CD4-positive, alpha-beta T cell treated with Interleukin-12 subunit alpha and Interleukin-12 subunit beta, for 1 hour (primary cell): ENCODE measurements at regions not wholly inside any gene's neighbourhood (a gene's known extent, or its start where the extent isn't known, plus 50 kb on each side); places are given as distances from the start of the nearest gene placed in this dataset.

Source experiments
- DNase-seq: peaks from one replicate; pipeline ENCODE4 v3.0.0-alpha.2; 2020

DNA sequence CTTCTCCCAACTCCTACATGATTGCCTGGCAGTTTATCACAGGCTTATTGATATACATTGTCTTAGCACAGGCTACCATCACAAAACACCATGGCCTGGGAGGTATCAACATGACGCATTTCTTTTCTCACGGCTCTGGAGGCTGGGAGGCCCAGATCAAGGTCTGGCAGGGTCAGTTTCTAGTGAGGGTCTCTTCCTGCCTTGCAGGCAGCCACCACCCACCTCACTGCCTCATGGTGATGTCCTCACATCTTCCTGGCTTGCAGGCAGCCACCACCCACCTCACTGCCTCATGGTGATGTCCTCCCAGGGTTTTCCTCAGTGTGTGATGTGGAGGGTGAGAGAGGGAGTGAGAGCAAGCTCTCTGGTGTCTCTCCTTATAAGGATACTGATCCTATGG is 599.3 kb upstream of the MKI67 start:
- DNase-seq: no peak

DNA sequence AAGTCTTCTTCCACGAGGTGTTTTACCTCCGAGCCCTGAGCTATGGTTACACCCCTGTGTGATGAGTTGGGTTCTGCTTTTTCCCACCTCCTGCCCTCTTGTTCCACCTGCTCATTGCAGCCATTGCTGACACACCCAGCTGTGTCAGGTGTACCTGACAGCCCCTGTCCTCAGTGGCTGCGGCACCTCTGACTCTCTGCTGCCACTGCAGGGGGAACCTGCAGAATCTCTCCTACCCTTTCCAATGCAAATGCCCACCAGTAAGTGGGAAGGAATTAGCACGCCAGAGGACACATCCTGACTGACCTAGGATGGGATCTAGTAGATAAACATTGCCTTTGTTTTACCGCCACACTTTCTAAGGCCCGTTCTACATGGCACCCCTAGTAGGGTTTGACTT is 600.9 kb upstream of the MKI67 start:
- DNase-seq: no peak

GRCh38 chr10:128729910-128730420 is 603.7 kb upstream of the MKI67 start:
- no peak for DNase-seq

DNA sequence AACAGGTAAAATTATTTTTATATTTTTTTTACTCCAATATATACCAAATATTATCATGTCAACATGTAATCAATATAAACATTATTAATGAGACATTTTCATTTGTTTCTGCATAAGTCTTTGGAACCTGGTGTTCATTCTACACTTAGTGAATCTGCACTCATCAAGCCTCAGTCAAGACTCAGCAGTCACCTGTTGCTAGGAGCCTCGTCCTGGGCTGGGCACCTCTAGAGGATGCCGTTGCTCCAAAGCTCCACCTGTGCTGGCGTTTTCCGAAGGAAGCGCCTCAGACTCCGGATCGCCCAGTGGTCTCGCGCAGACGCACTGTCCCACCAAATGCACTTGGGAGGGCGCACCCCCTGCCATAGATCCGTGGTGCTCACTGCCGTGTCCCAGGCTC is 604.7 kb upstream of the MKI67 start:
- DNase-seq: no peak

DNA sequence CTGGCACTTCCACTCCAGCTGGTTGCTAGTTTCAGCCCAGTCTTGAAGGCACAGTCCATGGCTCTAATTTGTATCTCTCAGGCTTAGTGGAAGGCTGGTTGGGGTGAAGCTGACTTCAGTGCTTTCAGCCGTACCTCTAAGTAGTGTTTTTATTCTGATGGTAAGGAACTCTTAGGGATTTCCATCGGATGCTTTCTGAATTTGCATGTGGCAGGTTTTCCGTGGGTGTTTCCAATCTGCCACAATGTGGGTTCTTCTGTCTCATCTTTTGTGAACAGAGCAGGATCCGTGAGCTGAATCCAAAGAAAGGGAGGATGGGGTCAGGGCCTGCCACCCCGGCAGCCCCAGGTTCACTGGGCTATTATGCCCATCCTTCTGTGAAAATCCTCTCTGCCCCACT is 607.9 kb upstream of the MKI67 start:
- no peak for DNase-seq

DNA sequence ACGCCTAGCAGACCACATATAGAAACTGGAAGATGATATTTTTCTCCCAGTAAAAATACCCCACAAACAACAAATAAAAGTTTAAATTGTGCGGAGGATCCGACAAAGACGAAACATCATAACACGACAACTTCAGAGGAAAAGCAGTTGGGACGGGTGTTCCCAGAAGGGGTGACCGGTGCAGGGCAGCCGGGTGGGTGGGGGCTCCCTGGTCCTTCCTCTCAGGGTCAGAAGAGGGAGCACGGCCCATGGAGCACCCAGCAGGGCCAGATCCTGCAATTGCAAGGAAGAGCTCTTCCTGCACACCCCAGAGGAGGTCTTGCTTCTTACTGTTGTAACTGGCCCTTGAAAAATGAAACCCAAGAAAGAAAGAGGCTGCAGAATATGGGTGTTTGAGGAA is 608.5 kb upstream of the MKI67 start:
- no peak for DNase-seq

DNA sequence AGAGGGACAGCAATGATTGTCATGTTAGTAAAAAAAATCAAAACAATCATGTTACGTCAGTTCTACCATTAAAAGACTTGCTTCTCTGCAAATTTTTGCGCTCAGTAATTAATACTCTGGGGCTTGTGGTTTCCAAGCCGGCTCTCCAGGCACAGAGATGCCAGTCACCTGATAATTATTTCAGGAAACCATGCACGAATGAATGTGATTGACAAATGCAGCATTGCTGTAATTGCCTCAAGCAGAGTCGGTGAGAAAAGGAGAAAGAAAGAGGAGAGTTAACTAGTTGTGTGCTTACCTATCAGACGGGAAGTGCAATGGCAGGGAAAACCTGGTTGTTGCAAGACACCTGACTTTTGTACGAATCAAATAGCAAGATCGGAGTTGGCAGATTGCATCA is 609.8 kb upstream of the MKI67 start:
- DNase-seq: no peak

DNA sequence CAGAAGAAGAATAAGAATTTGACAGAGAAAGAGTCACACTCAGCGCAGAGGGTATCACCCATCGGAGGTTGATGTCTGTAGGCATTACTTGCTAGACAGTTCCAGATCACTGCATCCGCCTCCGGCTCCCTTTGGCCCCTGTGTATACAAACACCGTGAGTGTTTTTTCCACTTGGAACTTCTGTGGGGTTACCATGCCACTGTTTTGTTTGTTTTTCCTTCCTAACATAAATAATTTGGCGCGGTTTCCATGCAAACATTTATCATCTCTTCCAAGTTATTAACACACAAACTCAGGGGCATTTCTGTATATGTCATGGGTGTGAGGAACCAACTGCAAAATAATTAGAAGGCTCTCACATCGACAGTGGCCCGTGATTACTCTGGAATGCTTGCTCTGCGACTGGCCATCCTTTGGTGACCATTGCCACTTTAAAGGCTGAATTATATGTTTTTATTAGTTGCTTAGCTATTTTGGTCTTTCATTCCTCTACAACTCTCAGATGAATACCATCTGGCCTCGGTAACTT is 612.2 kb upstream of the MKI67 start:
- DNase-seq: no peak

GRCh38 chr10:128739930-128740329 is 613.7 kb upstream of the MKI67 start:
- DNase-seq: no peak

DNA sequence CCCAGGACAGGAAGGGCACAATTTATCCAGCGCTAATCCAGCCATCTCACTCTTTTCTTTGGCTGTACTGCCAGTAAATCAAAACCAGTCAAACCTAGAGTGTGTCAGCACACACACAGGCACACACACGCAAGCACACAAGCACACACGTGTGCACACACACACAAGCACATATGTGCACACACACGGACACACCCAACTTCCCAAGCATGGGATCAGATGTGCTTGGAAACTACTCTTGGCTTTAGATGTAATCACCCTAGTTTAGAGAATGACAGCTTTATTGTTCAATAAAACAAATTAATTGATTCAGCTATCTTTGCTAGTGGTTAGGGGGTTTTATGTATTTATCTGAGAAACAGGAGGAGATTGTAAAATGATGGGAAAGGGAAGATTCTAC is 615.0 kb upstream of the MKI67 start:
- no peak for DNase-seq

- no peak for DNase-seq
Observed at GRCh38 chr10:128741680-128742079, 615.5 kb upstream of the MKI67 start.

DNA sequence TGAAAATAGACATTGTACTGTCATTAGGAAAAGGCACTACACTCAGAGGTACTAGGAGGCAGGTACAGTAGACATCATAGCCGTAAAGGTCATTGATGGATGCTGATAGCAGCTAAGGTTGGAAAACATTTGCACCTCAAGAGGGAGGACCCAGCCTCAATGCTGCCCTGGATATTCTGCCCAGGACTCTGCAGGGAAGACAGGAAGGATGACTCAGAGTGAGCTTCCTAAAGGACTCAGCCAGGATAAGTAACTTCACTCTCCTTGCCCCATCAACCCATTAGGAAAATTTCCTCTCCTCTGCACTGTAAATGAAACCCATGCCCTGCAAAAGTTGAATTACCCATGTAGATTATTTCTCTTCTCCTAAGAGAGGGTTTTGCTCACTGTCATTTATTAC is 617.9 kb upstream of the MKI67 start:
- DNase-seq: no peak

DNA sequence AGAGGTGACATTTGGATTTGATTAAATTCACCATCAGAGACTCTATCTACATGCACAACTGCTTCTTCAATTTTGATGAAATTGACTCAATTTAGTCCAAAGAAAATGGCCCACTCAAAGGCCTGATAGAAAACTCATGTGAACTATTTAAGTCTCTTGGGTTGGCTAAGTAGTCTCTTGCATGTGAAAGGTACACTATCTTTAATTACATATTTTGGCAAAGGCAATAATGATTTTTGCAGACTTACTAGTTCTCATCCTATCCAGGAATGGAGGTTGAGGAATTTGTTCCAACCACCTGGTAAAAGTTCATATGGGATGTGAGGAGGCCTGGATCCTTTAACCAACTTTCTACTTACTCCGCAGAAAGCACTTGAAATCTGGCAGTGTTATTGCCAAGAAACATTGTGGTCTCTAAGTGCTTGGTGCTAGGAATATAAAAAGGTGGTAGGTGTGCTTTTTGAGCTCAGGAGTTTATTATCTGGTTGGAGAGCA is 618.6 kb upstream of the MKI67 start:
- DNase-seq: no peak

DNA sequence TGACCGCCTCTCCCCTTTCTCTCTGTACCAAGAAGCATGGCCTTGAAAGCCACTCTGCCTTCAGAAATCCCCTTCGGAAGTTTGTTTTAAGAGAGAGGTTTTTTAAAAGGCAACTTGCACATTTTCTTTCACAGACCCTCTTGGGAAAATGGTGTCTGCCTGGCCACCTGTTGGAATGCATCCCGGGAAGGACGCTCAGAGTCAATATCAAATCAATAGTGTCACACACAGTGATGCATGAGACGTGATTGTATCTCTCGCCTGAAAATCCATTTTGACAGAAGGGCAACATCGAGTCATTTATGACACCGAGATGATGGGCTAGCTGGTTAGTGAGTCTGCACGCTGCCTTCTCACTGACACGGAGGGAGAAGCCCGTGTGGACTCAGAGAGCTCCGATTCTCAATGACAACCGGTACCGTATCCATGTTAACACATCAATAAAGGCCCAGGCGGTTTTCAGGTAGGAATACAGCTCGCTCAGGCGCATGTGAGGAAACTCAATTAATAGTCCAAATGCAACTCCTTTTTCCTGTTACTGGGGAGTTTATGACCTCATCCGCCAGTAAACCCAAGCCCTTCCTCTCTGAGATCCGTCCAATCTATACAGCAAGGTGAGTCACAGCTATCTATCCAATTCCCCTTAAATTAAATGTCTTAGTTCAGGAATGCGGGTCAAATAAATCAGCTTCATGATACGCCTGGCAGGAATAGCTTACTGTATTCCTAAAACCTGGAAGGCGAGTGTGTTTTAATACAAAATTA is 621.5 kb upstream of the MKI67 start:
- DNase-seq: no peak

DNA sequence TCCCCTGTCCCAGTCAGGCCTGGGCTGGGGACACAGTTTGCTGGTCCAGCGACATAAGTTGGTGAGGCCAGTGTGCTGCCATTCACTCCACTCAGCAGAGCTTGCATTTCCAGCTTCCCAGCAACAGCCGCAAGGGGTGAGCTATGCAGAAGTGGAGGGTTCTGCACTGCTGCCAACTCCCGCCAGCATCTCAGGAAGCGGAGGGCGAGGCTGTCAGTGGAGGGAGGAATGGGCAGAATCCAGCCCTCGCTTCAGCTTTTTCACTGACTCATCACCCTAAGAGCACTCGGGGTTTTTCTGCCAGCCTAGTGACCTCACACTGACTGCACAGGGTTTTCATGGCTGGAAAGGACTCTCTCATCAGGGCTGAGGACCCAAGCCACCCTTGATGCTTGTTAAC is 625.1 kb upstream of the MKI67 start:
- no peak for DNase-seq

- no peak for DNase-seq
Observed at GRCh38 chr10:128751851-128752250, 625.6 kb upstream of the MKI67 start.

GRCh38 chr10:128759174-128759573 is 633.0 kb upstream of the MKI67 start:
- DNase-seq: no peak

- no peak for DNase-seq
Observed at GRCh38 chr10:128763588-128763987, 637.4 kb upstream of the MKI67 start.

DNA sequence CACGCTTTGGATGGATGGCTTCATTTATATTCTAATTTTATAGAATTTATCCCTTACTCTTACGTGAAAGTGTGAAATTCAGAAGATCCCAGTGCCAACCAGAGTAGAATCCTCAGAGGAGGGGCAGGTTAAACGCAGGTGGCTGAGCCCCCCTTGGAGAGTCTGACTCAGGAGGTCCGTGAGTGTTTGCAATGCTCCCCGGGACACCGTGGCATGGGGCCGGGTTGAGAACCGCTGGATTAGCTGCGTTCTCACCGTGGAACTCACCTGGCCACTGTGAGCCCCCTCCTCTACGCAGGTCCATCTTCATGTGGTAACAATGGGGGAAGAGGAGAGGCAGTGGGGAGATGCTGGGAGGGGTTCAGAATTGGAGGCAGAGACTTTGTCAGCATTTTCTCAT is 638.0 kb upstream of the MKI67 start:
- no peak for DNase-seq

GRCh38 chr10:128766915-128767314 is 640.7 kb upstream of the MKI67 start:
- DNase-seq: no peak

- DNase-seq: no peak
Observed at GRCh38 chr10:128774979-128775378, 648.8 kb upstream of the MKI67 start.

DNA sequence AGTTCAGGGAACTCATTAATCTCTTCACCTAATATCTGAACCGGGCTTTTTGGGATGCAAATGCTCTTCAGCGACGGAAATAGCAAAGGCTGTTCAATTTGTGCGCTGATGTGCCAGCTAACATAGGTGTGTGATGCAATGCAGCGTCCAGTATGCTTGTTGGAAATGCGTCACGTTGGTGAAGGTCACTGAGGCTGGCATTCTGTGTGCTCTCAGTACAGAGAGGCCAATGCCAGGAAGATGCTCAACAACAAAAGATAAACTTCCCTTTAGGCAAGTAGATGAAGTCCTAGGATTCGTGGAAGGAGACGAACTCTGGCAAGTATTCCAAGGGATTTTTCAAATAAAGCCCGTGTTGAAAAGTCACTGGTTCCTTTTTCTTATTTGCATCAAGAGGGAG is 649.5 kb upstream of the MKI67 start:
- DNase-seq: no peak

DNA sequence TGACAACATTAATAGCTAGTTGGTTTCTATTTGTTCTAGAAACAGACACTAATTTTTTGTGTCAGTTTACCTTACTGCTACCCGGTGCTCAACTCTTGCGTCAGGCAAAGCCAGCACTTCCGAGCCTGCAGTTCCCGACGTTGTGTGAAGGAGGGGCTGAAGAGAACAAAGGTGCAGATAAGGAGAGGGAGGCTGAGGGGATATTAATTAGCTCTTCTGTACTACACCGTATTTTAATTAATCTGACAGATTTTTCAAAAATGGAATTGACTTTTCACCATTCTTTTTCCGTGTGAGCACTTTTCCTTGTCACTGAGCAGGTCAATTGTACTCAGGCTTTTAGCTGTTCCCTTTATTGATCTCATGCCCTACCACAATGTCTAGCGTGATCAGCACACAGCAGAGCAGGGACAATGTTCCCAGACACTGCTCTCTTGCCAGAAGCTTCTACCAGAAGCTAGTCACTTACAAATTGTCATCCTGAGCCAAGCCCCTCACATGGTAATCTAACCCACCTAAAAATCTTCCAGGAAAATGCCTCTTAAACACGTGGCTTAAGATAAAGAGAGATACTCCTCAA is 650.5 kb upstream of the MKI67 start:
- DNase-seq: no peak

DNA sequence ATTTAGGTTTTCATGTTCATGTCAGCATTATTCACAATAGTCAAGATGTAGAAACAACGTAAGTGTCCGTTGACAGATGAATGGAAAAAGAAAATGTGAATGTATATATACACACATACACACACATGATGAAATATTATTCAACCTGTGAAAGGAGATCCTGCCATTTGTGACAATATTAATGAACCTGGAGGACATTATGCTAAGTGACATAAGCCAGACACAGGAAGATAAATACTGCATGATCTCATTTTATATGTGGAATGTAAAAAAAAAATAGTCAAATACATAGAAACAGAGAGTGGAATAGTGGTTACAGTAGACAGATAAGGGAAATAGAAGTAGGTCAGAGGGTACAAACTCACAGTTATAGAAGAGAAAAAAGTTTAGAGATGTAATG is 651.1 kb upstream of the MKI67 start:
- DNase-seq: no peak
